ENCODE measurements at regions not wholly inside any gene's neighbourhood (a gene's known extent, or its start where the extent isn't known, plus 50 kb on each side); places are given as distances from the start of the nearest gene placed in this dataset.
"Not testable (repeated sequence)": the region's sequence is repeated elsewhere in the genome, so short reads cannot be mapped to it uniquely, and the experiment has no call there.

- Histone ChIP-seq H3K4me1 (ENCODE audit: control insufficient read depth, insufficient read depth, low read length, unreplicated experiment) (no peaks in the 10 kb centered on the region), H3K27ac (ENCODE audit: low read depth, low read length) (no peak overlapping the region), H3K4me3 (ENCODE audit: low read depth, low read length) (no peak overlapping the region), H2AFZ (ENCODE audit: low read length, unreplicated experiment) (no peak overlapping the region), H3K27me3 (ENCODE audit: insufficient read depth, low read length) (no peaks in the 10 kb centered on the region), H3K36me3 (ENCODE audit: insufficient read depth, low read length) (no peaks in the 10 kb centered on the region), H3K79me2 (ENCODE audit: control insufficient read depth, insufficient read depth, low read length, unreplicated experiment) (no peaks in the 10 kb centered on the region)
These were observed 1124.4 kb downstream of the NXPH1 start for GRCh38 chr7:9557853-9558252.

DNA sequence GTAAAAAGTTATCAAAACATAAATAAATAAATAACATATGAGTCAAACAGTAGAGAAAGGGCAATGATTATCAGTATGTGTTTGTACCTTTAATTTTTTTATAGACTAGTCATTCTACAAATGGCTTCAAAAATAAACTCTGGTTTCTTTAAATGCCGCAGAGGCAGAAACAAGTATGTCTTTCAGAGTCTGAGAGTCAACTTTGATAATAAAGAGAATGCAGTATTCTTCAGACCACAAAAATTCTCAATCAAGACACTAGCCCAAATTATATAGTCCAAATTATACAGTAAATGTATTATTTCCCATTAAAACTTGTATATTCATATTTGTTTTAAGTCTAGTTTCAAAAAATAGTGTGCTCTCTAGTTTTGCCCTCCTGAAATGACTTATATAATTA is 1142.3 kb downstream of the NXPH1 start:
- no peak overlapping the region for H3K27ac ChIP-seq (ENCODE audit: low read depth, low read length)
- H2AFZ ChIP-seq (ENCODE audit: low read length, unreplicated experiment) = no peak overlapping the region
- no peaks in the 10 kb centered on the region for H3K4me1 ChIP-seq (ENCODE audit: control insufficient read depth, insufficient read depth, low read length, unreplicated experiment)
- no peaks in the 10 kb centered on the region for H3K27me3 ChIP-seq (ENCODE audit: insufficient read depth, low read length)
- H3K4me3 ChIP-seq (ENCODE audit: low read depth, low read length) = no peak overlapping the region
- no peaks in the 10 kb centered on the region for H3K36me3 ChIP-seq (ENCODE audit: insufficient read depth, low read length)
- H3K79me2 ChIP-seq (ENCODE audit: control insufficient read depth, insufficient read depth, low read length, unreplicated experiment) = no peaks in the 10 kb centered on the region

DNA sequence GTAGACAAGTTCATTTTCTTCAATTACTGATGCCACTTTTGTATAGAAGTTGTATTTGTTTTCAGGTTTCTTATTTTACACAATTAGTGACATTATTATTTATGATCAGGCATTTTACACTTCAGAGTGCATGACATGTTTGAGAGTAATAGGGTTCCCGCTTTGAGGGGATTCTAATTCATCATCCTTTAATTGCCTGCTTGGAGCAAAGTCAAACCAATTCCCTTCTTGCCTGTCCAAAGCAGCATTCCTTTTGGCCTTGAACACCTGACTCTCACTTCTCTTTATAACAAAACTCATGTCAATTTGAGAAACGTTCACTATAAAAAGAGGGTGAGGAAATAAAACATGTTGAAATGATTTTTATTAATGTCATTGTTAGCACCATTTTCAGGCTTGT is 1149.4 kb downstream of the NXPH1 start:
- no peak overlapping the region for H2AFZ ChIP-seq (ENCODE audit: low read length, unreplicated experiment)
- H3K79me2 ChIP-seq (ENCODE audit: control insufficient read depth, insufficient read depth, low read length, unreplicated experiment) = no peaks in the 10 kb centered on the region
- no peaks in the 10 kb centered on the region for H3K4me1 ChIP-seq (ENCODE audit: control insufficient read depth, insufficient read depth, low read length, unreplicated experiment)
- H3K27ac ChIP-seq (ENCODE audit: low read depth, low read length) = no peak overlapping the region
- no peaks in the 10 kb centered on the region for H3K36me3 ChIP-seq (ENCODE audit: insufficient read depth, low read length)
- no peak overlapping the region for H3K4me3 ChIP-seq (ENCODE audit: low read depth, low read length)
- no peaks in the 10 kb centered on the region for H3K27me3 ChIP-seq (ENCODE audit: insufficient read depth, low read length)

DNA sequence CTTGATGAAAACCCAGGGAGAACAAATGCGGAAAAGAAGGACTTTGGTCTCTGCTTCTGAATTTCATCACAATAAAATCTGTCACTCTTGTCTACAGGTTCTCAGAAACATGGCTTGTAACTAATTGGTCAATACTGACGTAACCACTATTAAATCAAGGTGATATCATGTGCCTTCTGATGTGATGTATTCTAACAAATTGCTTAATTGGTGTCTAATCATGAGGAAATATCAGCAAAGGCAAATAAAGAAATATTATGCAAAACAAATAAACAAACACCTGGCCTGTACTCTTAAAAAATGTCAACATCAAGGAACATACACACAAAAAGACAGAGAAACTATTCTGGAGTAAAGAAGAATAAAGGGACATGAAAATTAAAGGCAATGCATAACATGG is 1165.0 kb downstream of the NXPH1 start:
- no peak overlapping the region for H2AFZ ChIP-seq (ENCODE audit: low read length, unreplicated experiment)
- no peak overlapping the region for H3K4me3 ChIP-seq (ENCODE audit: low read depth, low read length)
- H3K27ac ChIP-seq (ENCODE audit: low read depth, low read length) = no peak overlapping the region
- H3K79me2 ChIP-seq (ENCODE audit: control insufficient read depth, insufficient read depth, low read length, unreplicated experiment) = no peaks in the 10 kb centered on the region
- no peaks in the 10 kb centered on the region for H3K27me3 ChIP-seq (ENCODE audit: insufficient read depth, low read length)
- H3K36me3 ChIP-seq (ENCODE audit: insufficient read depth, low read length) = no peaks in the 10 kb centered on the region
- no peaks in the 10 kb centered on the region for H3K4me1 ChIP-seq (ENCODE audit: control insufficient read depth, insufficient read depth, low read length, unreplicated experiment)

GRCh38 chr7:9600974-9601373 is 1167.6 kb downstream of the NXPH1 start:
- Histone ChIP-seq H3K36me3 (ENCODE audit: insufficient read depth, low read length) (no peaks in the 10 kb centered on the region), H3K27me3 (ENCODE audit: insufficient read depth, low read length) (no peaks in the 10 kb centered on the region), H3K4me1 (ENCODE audit: control insufficient read depth, insufficient read depth, low read length, unreplicated experiment) (no peaks in the 10 kb centered on the region), H2AFZ (ENCODE audit: low read length, unreplicated experiment) (no peak overlapping the region), H3K79me2 (ENCODE audit: control insufficient read depth, insufficient read depth, low read length, unreplicated experiment) (no peaks in the 10 kb centered on the region), H3K27ac (ENCODE audit: low read depth, low read length) (no peak overlapping the region), H3K4me3 (ENCODE audit: low read depth, low read length) (no peak overlapping the region)

DNA sequence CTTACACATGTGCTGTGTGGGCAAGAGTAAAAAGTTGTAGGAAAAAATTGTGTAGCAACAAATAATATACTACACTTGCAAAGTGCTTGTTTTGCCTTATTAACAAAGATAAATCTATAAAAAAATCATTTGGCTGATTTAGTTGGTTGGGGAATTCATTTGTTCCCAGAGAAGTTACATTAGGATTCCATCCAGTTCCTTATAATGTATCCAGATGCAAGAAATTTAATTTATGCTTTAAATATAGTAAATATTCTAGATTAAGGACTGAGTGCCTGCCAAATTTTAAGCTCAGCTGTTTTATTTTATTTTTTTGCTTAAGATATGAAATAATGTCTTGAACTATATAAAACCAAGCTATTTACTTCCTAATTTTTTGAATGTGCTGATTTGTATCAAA is 1169.9 kb downstream of the NXPH1 start:
- Histone ChIP-seq H3K36me3 (ENCODE audit: insufficient read depth, low read length) (no peaks in the 10 kb centered on the region), H2AFZ (ENCODE audit: low read length, unreplicated experiment) (no peak overlapping the region), H3K4me3 (ENCODE audit: low read depth, low read length) (no peak overlapping the region), H3K27me3 (ENCODE audit: insufficient read depth, low read length) (no peaks in the 10 kb centered on the region), H3K4me1 (ENCODE audit: control insufficient read depth, insufficient read depth, low read length, unreplicated experiment) (no peaks in the 10 kb centered on the region), H3K79me2 (ENCODE audit: control insufficient read depth, insufficient read depth, low read length, unreplicated experiment) (no peaks in the 10 kb centered on the region), H3K27ac (ENCODE audit: low read depth, low read length) (no peak overlapping the region)

GRCh38 chr7:9608560-9608959 is 1175.2 kb downstream of the NXPH1 start:
- no peaks in the 10 kb centered on the region for H3K27me3 ChIP-seq (ENCODE audit: insufficient read depth, low read length)
- no peak overlapping the region for H3K27ac ChIP-seq (ENCODE audit: low read depth, low read length)
- H3K79me2 ChIP-seq (ENCODE audit: control insufficient read depth, insufficient read depth, low read length, unreplicated experiment) = no peaks in the 10 kb centered on the region
- H2AFZ ChIP-seq (ENCODE audit: low read length, unreplicated experiment) = no peak overlapping the region
- no peaks in the 10 kb centered on the region for H3K36me3 ChIP-seq (ENCODE audit: insufficient read depth, low read length)
- H3K4me3 ChIP-seq (ENCODE audit: low read depth, low read length) = no peak overlapping the region
- H3K4me1 ChIP-seq (ENCODE audit: control insufficient read depth, insufficient read depth, low read length, unreplicated experiment) = no peaks in the 10 kb centered on the region

GRCh38 chr7:9620899-9621298 is 1187.5 kb downstream of the NXPH1 start:
- not testable (repeated sequence) for H3K4me3 ChIP-seq (ENCODE audit: low read depth, low read length); H3K27ac ChIP-seq (ENCODE audit: low read depth, low read length); H2AFZ ChIP-seq (ENCODE audit: low read length, unreplicated experiment); H3K4me1 ChIP-seq (ENCODE audit: control insufficient read depth, insufficient read depth, low read length, unreplicated experiment); H3K27me3 ChIP-seq (ENCODE audit: insufficient read depth, low read length); H3K36me3 ChIP-seq (ENCODE audit: insufficient read depth, low read length); H3K79me2 ChIP-seq (ENCODE audit: control insufficient read depth, insufficient read depth, low read length, unreplicated experiment)

DNA sequence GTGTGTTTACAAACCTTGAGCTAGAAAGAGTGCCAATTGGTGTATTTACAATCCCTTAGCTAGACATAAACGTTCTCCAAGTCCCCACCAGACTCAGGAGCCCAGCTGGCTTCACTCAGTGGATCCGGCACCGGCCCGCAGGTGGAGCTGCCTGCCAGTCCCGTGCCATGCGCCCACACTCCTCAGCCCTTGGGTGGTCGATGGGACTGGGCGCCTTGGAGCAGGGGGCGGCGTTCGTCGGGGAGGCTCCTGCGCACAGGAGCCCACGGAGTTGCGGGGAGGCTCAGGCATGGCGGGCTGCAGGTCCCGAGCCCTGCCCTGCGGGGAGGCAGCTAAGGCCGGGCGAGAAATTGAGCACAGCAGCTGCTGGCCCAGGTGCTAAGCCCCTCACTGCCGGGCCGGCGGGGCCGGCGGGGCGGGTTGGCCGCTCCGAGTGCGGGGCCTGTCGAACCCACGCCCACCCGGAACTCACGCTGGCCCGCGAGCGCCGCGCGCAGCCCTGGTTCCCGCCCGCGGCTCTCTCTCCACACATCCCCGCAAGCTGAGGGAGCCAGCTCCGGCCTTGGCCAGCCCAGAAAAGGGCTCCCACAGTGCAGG is 1188.0 kb downstream of the NXPH1 start:
- not testable (repeated sequence) for H2AFZ ChIP-seq (ENCODE audit: low read length, unreplicated experiment); H3K27ac ChIP-seq (ENCODE audit: low read depth, low read length); H3K36me3 ChIP-seq (ENCODE audit: insufficient read depth, low read length); H3K4me1 ChIP-seq (ENCODE audit: control insufficient read depth, insufficient read depth, low read length, unreplicated experiment); H3K79me2 ChIP-seq (ENCODE audit: control insufficient read depth, insufficient read depth, low read length, unreplicated experiment); H3K27me3 ChIP-seq (ENCODE audit: insufficient read depth, low read length); H3K4me3 ChIP-seq (ENCODE audit: low read depth, low read length)

DNA sequence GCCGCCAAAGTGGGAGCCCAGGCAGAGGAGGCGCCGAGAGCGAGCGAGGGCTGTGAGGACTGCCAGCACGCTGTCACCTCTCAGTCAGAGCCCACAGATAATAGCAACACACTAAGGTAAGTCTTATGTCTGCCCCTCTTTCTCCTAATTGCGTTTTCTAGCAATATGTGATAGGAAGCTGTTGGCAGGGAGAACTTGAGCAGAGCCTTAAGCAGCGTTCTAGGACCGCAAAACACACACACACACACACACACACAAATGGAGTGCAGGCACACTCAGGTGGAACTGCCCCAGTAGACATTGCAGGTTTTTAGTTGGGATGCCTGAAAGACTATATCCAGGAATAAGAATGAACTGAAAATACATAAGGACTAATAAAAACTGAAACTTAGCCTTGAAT is 1188.5 kb downstream of the NXPH1 start:
- H3K4me3 ChIP-seq (ENCODE audit: low read depth, low read length) = no peak overlapping the region

GRCh38 chr7:9625953-9626352 is 1192.5 kb downstream of the NXPH1 start:
- Histone ChIP-seq H2AFZ (ENCODE audit: low read length, unreplicated experiment) (no peak overlapping the region), H3K27me3 (ENCODE audit: insufficient read depth, low read length) (no peaks in the 10 kb centered on the region), H3K27ac (ENCODE audit: low read depth, low read length) (no peak overlapping the region), H3K36me3 (ENCODE audit: insufficient read depth, low read length) (no peaks in the 10 kb centered on the region), H3K4me1 (ENCODE audit: control insufficient read depth, insufficient read depth, low read length, unreplicated experiment) (no peaks in the 10 kb centered on the region), H3K4me3 (ENCODE audit: low read depth, low read length) (no peak overlapping the region), H3K79me2 (ENCODE audit: control insufficient read depth, insufficient read depth, low read length, unreplicated experiment) (no peaks in the 10 kb centered on the region)

More for the DNA sequence above, 1188.5 kb downstream of the NXPH1 start:
- no peaks in the 10 kb centered on the region for H3K4me1 ChIP-seq (ENCODE audit: control insufficient read depth, insufficient read depth, low read length, unreplicated experiment)
- no peaks in the 10 kb centered on the region for H3K79me2 ChIP-seq (ENCODE audit: control insufficient read depth, insufficient read depth, low read length, unreplicated experiment)
- H2AFZ ChIP-seq (ENCODE audit: low read length, unreplicated experiment) = no peak overlapping the region
- H3K27me3 ChIP-seq (ENCODE audit: insufficient read depth, low read length) = no peaks in the 10 kb centered on the region
- no peaks in the 10 kb centered on the region for H3K36me3 ChIP-seq (ENCODE audit: insufficient read depth, low read length)
- no peak overlapping the region for H3K27ac ChIP-seq (ENCODE audit: low read depth, low read length)
